Erythroblast (primary cell): ENCODE measurements at regions not wholly inside any gene's neighbourhood (a gene's known extent, or its start where the extent isn't known, plus 50 kb on each side); places are given as distances from the start of the nearest gene placed in this dataset.

Experiments used
- DNase-seq, 2 experiments: peaks; one replicate each; lab custom pipeline; 2025; lab: John Stamatoyannopoulos, UW
- GATA1 ChIP-seq: IDR thresholded peaks from 2 replicates; pipeline ENCODE4 v1.6.1; 2011; ENCODE audit warnings: low read depth, mild to moderate bottlenecking, control low read depth, low read length, moderate library complexity
- POLR2A ChIP-seq: IDR thresholded peaks from 2 replicates; pipeline ENCODE4 v1.6.1; 2011; ENCODE audit warnings: mild to moderate bottlenecking, low read length

DNA sequence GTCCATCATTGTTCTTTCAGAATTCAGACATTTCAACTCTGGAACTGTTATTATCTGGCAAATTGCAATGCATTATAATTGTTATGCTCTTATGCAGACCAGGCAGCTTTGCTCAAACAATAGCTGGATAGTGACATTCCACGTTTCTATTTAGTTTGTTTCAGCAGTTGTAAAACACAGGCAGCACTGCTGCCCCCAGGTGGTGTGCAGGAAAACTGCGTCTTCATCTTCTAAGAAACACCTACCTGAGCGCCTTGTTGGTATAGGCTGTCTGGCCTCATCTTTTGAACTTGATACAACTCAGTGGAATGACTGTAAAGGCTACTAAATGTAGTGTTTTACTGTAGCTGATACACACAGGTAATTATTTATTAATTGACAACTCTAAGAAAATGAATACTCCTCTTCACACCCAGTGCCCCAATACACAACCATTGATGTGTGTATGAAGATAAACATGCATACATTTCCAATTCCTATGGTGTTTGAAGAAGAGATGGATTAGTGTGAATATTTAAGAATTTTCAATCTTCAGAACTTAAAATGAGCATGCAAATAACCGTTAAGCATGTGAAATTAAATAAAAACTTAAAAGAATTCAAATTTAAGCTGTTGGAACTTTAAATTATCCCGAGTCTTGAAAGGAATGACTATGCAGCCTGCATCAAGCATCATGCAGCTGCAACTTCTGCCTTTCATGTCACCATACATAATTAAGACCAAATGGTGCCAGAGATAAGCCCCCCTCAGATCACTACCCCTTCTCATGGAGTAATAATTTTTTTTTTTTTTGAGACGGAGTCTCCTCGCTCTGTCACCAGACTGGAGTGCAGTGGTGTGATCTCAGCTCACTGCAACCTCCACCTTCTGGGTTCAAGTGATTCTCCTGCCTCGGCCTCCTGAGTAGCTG lies 85.6 kb downstream of the CD8B2 start:
- TF ChIP-seq GATA1 (no peak), POLR2A (no peak)
- DNase-seq = peak in 1 of 2 experiments; percentile 28

DNA sequence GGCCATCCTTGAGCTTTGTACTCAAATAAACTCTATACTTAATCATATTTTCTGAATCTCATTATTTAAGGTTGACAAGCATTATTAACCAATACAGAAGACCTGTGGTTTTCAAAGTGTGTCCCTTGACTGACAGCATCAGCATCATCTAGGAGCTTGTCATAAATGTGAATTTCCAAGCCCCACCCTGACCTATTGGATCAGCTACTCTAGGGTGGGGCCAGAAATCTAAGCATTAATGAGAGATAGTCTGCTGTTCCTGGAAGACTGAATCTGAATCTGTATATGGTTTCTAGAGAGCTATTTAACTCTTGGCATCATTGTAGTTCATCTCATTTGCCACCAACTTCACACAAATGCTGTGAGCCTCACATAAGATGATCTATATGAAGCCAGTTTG lies 86.6 kb downstream of the CD8B2 start:
- no peak for DNase-seq
- TF ChIP-seq GATA1 = no peak
- no peak for TF ChIP-seq POLR2A

DNA sequence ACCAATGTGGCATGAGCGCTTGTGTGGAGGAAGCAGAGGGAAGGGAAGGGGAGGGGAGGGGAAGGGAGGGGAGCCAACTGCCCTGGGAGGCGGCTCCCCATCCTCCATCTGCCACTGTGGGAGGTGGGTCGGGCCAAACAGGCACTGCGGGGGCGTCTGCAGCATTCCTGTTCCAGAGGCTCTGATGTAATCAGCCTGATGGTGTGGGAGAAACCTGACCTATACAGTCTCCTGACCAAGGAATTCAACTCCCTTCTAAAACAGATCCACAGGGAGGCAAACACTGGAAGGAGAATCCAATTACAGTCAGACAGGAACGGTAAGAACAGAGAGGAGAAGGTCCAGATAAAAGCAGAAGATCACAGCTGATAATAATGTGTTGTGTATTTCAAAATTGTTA lies 88.8 kb downstream of the CD8B2 start:
- no peak for TF ChIP-seq GATA1
- TF ChIP-seq POLR2A = no peak
- no peak for DNase-seq

DNA sequence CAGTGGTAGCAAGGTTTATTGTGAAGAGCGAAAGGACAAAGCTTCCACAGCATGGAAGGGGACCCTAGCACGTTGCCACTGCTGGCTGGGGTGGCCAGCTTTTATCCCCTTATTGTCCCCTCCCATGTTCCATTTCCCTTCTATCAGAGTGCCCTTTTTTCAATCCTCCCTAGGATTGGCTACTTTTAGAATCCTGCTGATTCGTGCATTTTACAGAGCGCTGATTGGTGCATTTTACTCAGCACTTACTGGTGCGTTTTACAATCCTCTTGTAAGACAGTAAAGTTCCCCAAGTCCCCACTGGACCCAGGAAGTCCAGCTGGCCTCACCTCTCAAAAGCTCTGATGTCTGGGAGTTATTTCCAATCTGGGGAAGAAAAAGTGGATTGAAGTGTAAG lies 90.1 kb downstream of the CD8B2 start:
- no peak for DNase-seq
- TF ChIP-seq GATA1 (no peak), POLR2A (no peak)

DNA sequence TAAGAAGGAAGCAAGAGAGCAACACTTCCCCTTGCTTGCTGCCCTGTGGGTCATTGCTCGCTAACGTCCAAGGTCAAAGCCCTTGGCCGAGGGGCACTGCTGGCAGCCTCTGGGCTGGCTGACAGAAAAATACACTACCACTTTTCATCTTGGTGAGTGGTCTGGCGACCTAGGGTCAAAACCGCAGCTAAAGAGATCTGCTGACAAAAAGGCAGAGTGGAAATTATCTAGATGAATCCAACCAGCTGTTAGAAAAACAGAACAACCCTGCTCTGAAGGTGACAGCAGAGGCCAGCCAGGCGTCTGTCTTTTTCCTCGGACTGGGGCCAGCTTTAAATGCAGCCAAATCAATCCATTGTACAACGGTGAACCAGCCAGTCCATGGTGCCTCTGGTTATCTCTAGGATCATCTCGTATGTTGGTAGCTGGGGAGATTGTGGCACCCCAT lies 92.6 kb downstream of the CD8B2 start:
- no peak for DNase-seq
- TF ChIP-seq GATA1 (no peak), POLR2A (no peak)

DNA sequence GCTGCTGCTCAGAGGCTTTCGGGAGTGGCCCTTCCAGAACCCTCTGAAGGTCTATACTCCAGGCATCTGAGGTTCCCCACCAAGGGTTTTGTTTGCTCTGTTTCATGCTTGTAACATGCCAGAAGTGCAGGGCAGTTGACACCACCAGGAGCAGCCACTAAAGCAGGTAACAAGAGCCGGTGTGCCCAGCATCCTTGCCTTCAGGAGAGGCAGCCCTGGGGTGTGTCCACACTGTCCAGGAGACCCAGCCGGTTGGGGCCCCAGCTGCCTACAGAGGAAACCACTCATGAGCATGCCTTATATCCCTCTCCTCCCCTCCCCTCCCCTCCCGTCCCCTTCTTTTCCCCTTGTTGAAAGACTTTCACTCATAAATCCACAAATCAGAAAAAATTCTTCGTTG lies 93.1 kb downstream of the CD8B2 start:
- DNase-seq = no peak
- no peak for TF ChIP-seq POLR2A
- no peak for TF ChIP-seq GATA1

DNA sequence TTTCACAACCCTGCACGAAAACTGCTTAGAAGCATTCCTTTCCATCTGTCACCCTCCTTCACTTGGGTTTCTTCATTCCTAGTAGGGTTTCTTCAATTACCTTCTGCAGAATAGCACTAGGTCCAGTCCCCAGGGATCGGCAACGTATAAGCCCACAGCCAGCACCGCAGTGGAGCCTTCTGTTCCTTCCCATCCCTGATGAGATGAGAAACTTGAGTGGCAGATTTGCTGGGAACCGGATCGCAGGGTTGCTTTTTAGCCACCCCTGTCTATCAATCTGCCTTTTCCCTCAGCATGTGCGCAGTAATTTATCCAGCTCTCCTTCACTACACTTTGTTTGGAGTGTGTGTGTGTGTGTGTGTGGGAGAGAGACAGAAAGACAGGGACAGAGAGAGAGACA lies 94.2 kb downstream of the CD8B2 start:
- TF ChIP-seq GATA1 (no peak), POLR2A (no peak)
- no peak for DNase-seq

DNA sequence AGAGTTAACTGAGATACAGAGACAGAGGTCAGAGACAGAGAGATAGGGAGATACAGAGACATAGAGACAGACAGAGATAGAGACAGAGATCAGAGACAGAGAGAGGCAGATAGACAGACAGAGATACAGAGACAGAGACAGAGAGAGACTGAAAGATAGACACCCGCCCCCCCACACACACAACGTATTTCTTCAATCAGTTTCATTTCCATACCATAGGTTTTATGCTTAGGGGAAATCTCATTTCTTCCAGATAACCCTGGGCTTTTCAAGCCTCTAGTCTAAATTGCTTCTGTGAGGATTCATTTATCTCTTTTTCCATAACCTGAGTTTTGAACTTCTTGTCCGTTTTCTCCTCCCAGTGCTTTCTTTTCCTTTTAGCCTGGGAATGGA lies 94.6 kb downstream of the CD8B2 start:
- TF ChIP-seq GATA1 = no peak
- no peak for DNase-seq

DNA sequence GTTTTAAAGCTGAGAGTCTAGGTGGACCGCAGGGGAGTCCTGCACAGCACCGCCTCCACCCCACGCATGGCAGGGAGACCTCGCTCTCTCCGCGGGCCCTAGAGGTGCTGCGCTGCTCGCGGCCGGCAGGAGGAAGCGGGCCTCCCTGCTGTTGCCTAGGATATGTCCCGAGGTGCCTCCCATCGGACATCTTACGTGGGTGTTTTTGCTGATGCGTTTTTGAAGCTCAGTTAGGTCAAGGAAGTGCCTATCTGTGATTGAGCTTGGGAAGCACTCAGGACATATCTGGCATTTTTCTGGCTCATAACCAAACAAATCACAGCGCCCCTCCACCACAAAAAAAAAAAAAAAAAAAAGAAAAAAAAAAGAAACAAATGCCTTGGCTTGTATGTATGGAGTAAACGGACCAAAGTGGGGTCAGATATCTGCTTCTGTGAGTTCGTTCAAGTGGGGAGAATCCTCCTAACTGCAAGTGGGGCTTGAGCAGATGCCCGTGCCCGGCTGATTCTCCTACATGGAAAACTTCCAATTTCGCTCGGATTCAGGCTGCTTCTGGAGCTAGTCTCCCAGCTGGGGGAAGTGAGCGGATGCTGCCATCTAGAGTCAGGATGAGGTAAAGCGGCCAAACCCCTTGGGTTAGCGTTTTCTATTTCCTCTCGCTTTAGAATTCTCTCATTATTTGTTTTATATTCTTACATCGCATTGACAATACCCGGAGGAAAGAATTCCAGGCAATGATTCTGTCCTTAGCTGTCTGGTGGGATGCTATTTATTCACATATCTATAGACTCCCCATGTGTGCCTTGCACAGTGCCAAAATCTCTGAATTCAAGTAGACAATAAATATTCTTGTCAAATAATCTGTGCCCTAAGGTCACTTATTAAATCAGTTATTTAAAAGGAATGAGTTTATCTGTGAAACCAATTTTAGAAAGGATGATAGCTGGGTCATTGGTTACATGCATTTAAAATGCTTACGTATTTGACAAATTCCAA lies 95.3 kb downstream of the CD8B2 start:
- peak; percentile 27 to 55 for DNase-seq
- TF ChIP-seq GATA1 (no peak), POLR2A (no peak)

DNA sequence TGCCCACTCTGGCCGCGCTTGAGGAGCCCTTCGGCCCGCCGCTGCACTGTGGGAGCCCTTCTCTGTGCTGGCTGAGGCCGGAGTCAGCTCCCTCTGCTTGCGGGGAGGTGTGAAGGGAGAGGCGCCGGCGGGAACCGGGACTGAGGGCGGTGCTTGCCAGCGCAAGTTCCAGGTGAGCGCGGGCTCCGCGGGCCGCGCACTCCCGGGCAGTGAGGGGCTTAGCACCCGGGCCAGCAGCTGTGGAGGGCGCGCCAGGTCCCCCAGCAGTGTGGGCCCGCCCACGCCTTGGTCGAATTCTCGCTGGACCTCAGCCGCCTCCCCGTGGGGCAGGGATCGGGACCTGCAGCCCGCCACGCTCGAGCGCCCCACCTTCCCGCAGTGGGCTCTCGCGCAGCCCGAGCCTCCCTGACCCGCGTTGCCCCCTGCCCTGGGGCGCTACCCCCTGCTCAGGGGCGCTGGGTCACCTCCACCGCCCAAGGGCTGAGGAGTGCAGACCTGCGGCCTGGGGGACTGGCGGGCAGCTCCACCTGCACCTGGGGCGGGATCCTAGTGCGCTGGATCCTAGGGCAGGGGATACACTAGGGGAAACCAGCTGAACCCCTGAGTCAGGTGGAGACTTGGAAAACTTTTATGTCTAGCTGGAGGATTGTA lies 97.3 kb downstream of the CD8B2 start:
- DNase-seq = no peak
- TF ChIP-seq GATA1 (no peak), POLR2A (no peak)

DNA sequence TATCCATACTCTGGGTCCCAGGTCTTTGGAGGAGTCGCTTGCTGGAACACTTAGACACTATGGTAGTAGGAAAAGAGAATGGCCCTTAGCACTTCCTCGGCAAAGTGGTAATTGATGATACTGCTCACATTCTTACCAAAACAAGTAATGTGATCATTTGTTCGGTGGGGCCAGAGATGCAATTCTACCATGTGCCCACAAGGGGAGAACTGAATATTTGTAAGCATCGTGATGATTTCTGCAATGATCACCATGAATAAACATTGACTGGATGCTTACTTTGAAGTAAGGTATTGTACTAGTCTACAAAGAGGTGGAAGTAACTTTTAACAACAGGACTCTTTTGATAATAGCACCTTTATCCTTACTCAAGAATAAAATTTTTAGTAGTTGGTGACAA lies 109.7 kb downstream of the CD8B2 start:
- DNase-seq = no peak
- no peak for TF ChIP-seq POLR2A
- no peak for TF ChIP-seq GATA1

DNA sequence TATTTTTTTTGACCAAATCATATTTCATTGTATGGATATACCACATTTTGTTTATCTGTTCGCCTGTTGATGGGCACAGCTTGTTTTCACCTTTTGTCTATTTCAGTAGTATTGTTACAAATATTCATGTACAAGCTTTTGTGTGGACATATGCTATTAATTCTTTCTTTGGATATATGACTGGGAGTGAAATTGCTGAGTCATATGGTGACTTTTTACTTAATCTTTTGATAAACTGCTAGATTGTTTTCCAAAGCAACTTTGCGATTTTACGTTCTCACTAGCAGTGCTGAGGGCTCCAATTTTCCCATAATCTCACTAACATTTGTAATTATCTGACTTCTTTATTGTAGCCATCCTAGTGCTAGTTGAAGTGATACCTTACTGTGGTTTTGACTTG lies 112.4 kb downstream of the CD8B2 start:
- TF ChIP-seq GATA1 = no peak
- TF ChIP-seq POLR2A = no peak
- no peak for DNase-seq

DNA sequence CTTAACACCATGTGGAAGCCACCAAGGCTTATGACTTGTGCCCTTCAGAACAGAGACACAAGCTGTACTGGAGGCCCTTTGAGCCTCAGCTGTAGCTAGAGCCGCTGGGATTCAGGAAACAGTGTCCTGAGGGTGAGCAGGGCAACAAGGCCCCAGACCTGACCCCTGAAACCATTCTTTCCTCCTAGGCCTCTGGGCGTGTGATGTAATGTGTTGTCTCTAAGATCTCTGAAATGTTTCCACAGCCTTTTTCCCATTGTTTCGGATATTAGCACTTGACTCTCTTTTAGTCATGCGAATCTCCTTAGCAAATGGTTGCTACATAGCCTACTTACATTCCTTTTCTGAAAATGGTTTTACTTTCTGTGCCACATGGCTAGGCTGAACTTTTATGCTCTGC lies 114.9 kb downstream of the CD8B2 start:
- DNase-seq = no peak
- no peak for TF ChIP-seq POLR2A
- no peak for TF ChIP-seq GATA1

DNA sequence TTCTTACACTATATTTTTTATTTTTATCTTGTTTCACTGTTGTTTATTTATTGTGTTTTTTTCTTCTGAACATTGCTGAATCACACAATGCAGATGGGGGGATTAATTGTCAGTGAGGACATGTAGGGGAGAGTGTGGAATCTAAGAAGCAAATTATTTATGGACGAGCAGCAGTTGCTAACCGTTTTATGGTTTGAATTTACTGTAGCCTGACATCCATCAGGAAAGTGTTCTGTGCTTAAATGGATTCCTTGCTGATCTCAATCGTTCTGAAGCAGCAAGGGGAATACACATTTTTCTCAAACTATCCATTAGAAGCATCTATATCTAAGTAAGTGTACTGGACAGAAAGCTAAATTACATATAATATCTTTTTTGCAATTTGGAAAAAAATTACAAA lies 119.5 kb downstream of the CD8B2 start:
- no peak for TF ChIP-seq POLR2A
- no peak for DNase-seq
